ENCODE measurements at regions not wholly inside any gene's neighbourhood (a gene's known extent, or its start where the extent isn't known, plus 50 kb on each side); places are given as distances from the start of the nearest gene placed in this dataset.
"Not testable (repeated sequence)": the region's sequence is repeated elsewhere in the genome, so short reads cannot be mapped to it uniquely, and the experiment has no call there.

DNA sequence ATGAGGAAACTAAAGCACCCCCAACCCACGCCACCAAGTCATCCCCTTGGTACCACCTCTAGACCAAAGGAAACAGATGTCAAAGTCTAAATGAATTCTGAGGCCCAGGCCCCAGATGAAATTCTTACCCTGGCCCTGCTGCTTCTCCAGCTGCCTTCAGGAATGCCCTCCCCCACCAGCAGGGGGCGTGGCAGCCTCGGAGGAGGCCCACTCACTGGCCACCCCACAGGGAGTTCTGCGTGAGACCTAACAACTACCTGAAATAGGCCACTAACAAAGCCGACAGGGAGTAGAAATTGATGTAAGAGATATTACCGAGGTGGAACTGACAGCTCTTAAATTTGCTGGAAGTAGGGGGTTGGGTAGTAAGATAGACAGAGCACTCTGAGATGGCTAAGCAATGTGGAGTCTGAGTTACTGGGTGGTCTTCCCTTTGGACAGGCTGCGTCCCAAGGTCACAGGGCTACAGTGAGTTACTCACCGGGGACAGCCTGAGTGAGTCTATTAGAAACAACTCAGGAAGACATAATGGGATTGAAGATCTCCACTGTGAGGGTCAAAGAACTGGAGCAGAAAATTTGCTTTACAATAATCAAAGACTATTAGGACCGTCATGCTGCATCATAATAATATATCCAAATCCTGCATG lies 240.7 kb downstream of the SHOX2 start:
- Mint-ChIP-seq H3K9me3 (no peaks in the 10 kb centered on the region), H3K27ac (no peak overlapping the region), H3K4me3 (ENCODE audit: low read depth) (no peak overlapping the region), H3K36me3 (ENCODE audit: low read depth) (no peaks in the 10 kb centered on the region), H3K4me1 (ENCODE audit: low read depth) (no peaks in the 10 kb centered on the region), H3K27me3 (ENCODE audit: low read depth) (no peaks in the 10 kb centered on the region)
- DNase-seq (ENCODE audit: low spot score): peak; percentile 9
- intact Hi-C loops (cut with micrococcal nuclease): loop anchor here (2.0 to 10.0 kb wide), 3 partner anchors 449 to 667 kb away; no protein-coding TSS in a partner anchor

DNA sequence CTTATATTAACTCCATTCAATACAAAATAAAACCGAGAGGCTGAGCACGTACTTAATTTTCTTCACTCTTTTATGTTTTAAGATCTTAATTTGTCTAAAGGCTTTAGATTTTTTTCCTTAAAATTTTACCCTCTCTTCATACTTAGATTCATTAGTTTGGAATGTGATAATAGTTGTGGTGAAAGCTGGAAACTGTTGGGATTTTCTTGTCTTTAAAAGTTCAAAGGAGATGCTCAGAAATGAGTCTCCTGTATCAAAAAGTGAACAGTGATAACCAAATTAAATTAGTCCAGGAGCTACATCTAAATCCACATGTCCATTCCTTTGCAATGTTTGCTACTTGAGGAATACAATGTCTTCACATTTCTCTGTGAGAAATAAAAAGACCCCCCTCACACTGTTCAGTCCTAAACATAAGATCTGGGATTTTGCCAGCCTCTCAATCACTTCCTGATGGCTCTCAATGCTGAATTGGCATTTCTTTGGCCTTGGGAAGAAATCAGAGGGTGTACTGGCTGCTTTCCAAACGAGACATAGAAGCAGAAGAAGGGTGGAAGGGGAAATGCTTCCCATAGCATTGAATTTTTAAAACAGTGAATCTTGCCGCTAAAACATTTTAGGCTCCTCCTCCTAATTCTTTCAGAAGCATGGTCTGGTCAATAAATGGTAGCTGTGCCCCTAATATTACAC lies 245.0 kb downstream of the SHOX2 start:
- Mint-ChIP-seq H3K4me1 (ENCODE audit: low read depth) (no peaks in the 10 kb centered on the region), H3K4me3 (ENCODE audit: low read depth) (no peak overlapping the region), H3K27ac (no peak overlapping the region), H3K36me3 (ENCODE audit: low read depth) (no peaks in the 10 kb centered on the region), H3K27me3 (ENCODE audit: low read depth) (no peaks in the 10 kb centered on the region), H3K9me3 (no peaks in the 10 kb centered on the region)
- intact Hi-C loops (cut with micrococcal nuclease): loop anchor here (10.0 kb wide), 2 partner anchors 454 to 574 kb away; no protein-coding TSS in a partner anchor
- DNase-seq (ENCODE audit: low spot score): no peak

DNA sequence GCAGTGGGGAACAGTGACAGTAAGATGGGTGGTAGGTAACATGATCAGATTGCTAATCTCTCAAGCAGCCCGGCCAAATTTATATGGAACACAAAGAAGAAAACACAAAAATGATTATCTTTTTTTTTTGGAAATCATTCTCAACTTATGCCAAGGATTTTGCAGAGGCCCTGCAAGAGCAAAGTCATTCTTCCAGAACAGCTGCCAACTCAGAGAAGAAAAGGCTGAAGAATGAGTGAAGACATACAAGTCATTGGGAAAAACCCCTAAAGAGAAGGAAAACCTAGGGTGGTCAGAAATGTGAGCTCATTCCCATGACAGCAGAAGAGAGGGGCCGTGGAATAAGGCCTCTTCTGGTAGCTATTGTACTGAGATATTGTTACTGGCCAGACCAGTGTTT lies 246.7 kb downstream of the SHOX2 start:
- Mint-ChIP-seq H3K4me1 (ENCODE audit: low read depth) (no peaks in the 10 kb centered on the region), H3K27ac (no peak overlapping the region), H3K4me3 (ENCODE audit: low read depth) (no peak overlapping the region), H3K36me3 (ENCODE audit: low read depth) (no peaks in the 10 kb centered on the region), H3K9me3 (no peaks in the 10 kb centered on the region), H3K27me3 (ENCODE audit: low read depth) (no peaks in the 10 kb centered on the region)
- no peak for DNase-seq (ENCODE audit: low spot score)
- intact Hi-C loops (cut with micrococcal nuclease): no loop called here

DNA sequence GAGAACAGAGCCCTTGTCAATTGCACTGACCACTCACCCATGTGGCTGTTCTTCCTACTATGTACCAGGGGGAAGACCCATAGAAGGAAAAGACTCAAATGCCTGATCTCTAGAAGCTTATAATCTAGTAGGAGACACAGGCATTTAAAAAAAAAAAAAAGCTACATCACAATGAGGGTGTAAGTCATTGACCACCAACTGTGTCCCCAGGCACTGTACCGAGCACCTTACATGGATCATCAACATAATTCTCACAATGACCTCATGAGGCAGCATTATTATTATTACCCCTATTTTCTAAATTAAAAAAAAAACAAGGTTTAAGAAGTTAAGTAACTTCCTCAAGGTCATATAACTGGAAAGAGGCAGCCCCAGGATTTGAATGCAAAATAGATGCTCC lies 247.4 kb downstream of the SHOX2 start:
- no peaks in the 10 kb centered on the region for H3K4me1 Mint-ChIP-seq (ENCODE audit: low read depth)
- H3K36me3 Mint-ChIP-seq (ENCODE audit: low read depth): no peaks in the 10 kb centered on the region
- no peak overlapping the region for H3K27ac Mint-ChIP-seq
- H3K4me3 Mint-ChIP-seq (ENCODE audit: low read depth): no peak overlapping the region
- intact Hi-C loops (cut with micrococcal nuclease): no loop called here
- no peaks in the 10 kb centered on the region for H3K27me3 Mint-ChIP-seq (ENCODE audit: low read depth)
- no peaks in the 10 kb centered on the region for H3K9me3 Mint-ChIP-seq
- no peak for DNase-seq (ENCODE audit: low spot score)

DNA sequence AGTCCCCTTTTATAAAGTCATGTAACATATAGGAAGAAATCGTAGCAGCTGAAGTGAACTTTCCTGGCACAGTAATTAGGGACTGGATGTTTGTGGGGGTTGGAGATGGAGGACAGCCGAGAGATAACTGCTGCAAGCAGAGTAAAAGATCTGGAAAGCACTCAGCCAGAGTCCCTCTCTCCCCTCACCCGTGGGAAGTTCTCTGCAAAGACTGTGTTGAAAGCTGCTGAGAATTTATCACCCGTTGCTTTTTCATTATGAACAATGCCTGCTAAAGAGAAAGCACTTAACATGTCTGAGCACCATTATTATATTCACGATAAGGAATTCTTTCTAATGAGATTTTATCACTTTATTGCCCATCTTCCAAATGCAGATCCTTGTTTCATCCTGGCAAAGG lies 248.8 kb downstream of the SHOX2 start:
- no peaks in the 10 kb centered on the region for H3K4me1 Mint-ChIP-seq (ENCODE audit: low read depth)
- no peaks in the 10 kb centered on the region for H3K27me3 Mint-ChIP-seq (ENCODE audit: low read depth)
- intact Hi-C loops (cut with micrococcal nuclease): no loop called here
- no peaks in the 10 kb centered on the region for H3K36me3 Mint-ChIP-seq (ENCODE audit: low read depth)
- H3K4me3 Mint-ChIP-seq (ENCODE audit: low read depth): no peak overlapping the region
- no peak for DNase-seq (ENCODE audit: low spot score)
- no peak overlapping the region for H3K27ac Mint-ChIP-seq
- no peaks in the 10 kb centered on the region for H3K9me3 Mint-ChIP-seq

DNA sequence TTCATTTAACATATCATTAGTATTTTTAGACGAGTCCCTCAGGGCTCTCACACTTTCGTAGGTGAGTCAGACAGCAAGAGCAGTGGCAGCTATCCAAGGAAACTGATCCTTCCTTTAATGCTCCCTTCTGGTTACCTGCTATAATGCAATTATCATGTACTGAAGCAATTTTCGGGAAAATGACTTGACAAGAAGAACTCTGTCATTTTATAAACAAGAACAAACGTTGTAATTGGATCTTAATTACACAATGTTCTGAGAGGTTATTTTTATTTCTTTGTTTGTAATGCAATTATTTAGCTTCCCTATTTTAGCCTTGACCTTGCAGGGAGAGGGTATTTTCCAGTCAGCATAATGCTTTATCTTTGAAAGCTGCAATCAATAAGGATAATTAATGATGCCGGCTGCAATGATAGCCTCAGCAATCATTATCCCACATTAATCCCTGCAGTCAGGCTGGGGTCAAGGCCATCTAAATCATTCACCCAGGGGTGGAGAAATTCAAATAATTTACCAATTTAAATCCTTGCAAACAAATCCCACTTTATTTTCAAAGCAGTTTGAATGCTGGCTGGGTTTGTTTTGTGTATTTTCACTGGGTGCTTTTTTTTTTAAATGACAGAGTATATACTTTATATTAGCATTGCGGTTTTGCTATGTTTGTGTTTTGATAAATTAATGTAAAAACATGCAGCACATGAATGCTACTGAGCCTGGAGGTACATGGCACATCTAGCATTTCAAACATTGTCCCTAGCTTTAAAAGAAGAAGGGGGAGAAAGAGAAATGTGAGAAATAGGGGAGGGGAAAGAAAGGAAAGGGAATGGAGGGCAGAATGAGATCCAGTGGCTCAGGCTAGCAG lies 249.9 kb downstream of the SHOX2 start:
- H3K4me3 Mint-ChIP-seq (ENCODE audit: low read depth): no peak overlapping the region
- intact Hi-C loops (cut with micrococcal nuclease): no loop called here
- H3K9me3 Mint-ChIP-seq: no peaks in the 10 kb centered on the region
- no peaks in the 10 kb centered on the region for H3K36me3 Mint-ChIP-seq (ENCODE audit: low read depth)
- no peaks in the 10 kb centered on the region for H3K27me3 Mint-ChIP-seq (ENCODE audit: low read depth)
- H3K4me1 Mint-ChIP-seq (ENCODE audit: low read depth): no peaks in the 10 kb centered on the region
- H3K27ac Mint-ChIP-seq: no peak overlapping the region
- DNase-seq (ENCODE audit: low spot score): no peak

DNA sequence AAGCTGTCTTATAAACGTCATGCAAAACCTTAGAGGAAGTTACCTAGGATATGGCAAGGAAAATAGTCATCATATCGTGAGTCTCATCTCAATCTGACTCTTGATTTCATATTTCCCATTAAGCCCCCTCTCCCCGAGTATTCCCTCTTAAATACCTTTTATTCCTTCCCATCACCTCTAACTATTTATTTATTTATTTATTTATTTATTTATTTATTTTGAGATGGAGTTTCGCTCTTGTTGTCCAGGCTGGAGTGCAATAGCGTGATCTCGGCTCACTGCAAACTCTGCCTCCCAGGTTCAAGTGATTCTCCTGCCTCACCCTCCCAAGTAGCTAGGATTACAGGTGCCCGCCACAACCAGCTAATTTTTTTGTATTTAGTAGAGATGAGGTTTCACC lies 260.4 kb downstream of the SHOX2 start:
- H3K4me1 Mint-ChIP-seq (ENCODE audit: low read depth); H3K36me3 Mint-ChIP-seq (ENCODE audit: low read depth); DNase-seq (ENCODE audit: low spot score); H3K27me3 Mint-ChIP-seq (ENCODE audit: low read depth); H3K4me3 Mint-ChIP-seq (ENCODE audit: low read depth); intact Hi-C loops (cut with micrococcal nuclease); H3K27ac Mint-ChIP-seq; H3K9me3 Mint-ChIP-seq: not testable (repeated sequence)

DNA sequence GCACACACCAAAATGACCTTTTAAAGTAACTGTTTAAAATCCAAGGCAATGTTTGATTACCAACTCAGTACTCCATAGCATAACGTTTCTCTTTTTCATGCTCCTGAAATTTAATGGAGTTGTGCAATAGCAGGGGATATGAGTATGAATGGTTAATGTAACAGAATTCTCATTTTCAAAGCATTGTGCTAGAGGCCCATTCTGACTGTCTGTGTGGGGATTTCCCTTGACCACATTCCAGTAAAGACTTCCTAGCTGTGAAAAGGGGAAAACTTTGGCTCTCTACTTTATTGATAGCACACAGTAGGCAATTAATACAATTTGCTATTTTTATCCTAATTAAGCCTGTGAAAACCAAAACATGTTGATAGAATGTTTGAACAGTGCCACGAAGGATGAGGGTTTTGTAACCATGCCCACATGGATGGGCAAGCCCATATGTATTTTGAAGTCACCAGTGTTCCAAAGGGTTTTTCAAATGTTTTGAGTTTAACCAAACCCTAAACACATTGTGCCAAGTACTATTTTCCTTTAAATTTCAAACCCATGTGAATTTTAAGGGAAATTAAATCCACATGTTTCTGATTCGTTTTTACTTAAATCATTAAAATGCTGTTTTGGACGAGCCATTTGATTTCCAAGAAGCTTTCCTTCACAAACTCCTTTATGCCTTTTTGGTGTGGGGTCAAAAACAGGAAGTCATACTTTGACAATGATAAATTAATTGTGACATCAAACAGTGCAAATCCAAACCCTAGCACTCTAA lies 261.2 kb downstream of the SHOX2 start:
- no peak overlapping the region for H3K4me3 Mint-ChIP-seq (ENCODE audit: low read depth)
- no peak for DNase-seq (ENCODE audit: low spot score)
- no peaks in the 10 kb centered on the region for H3K36me3 Mint-ChIP-seq (ENCODE audit: low read depth)
- H3K4me1 Mint-ChIP-seq (ENCODE audit: low read depth): no peaks in the 10 kb centered on the region
- no peaks in the 10 kb centered on the region for H3K9me3 Mint-ChIP-seq
- H3K27ac Mint-ChIP-seq: no peak overlapping the region
- intact Hi-C loops (cut with micrococcal nuclease): no loop called here
- no peaks in the 10 kb centered on the region for H3K27me3 Mint-ChIP-seq (ENCODE audit: low read depth)

DNA sequence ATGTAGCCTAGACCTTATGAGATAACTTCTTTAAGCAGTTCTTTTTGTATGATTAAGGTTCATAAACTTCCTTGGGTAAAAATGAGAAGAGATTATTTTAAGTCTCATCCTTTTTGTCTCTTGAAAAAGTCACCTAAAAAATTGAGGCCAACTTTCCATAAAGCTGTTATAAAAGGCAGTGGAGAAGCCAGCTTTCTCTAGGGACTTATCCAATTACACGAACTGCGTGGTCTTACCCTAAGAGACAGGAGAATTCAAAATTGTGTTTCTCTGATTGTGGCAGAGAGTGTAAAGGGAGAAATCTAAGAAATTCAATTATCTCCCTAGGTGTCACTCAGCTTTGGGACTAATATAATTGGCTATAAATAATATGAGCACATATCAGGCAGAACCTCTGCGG lies 262.0 kb downstream of the SHOX2 start:
- no peak overlapping the region for H3K27ac Mint-ChIP-seq
- no peaks in the 10 kb centered on the region for H3K27me3 Mint-ChIP-seq (ENCODE audit: low read depth)
- intact Hi-C loops (cut with micrococcal nuclease): no loop called here
- H3K9me3 Mint-ChIP-seq: no peaks in the 10 kb centered on the region
- no peak overlapping the region for H3K4me3 Mint-ChIP-seq (ENCODE audit: low read depth)
- DNase-seq (ENCODE audit: low spot score): no peak
- H3K4me1 Mint-ChIP-seq (ENCODE audit: low read depth): no peaks in the 10 kb centered on the region
- no peaks in the 10 kb centered on the region for H3K36me3 Mint-ChIP-seq (ENCODE audit: low read depth)

DNA sequence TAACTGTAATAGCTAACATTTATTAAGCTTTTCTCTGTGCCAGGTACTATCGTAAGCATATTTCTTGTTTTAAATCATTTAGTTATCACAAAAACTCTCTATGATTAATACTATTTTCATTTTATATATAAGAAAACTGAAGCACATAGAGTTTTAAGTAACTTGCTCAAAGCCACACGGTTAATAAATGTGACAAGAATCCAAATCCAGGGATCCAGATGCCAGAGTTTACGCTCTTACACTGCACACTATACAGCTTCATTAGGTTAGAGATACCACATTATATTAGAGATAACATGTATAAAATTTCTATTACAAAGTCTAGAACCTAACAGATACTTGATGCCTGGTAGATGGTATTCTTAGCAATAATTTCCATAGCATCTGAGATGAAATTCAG lies 265.2 kb downstream of the SHOX2 start:
- Mint-ChIP-seq H3K27ac (no peak overlapping the region), H3K36me3 (ENCODE audit: low read depth) (no peaks in the 10 kb centered on the region), H3K4me1 (ENCODE audit: low read depth) (no peaks in the 10 kb centered on the region), H3K4me3 (ENCODE audit: low read depth) (no peak overlapping the region), H3K27me3 (ENCODE audit: low read depth) (no peaks in the 10 kb centered on the region), H3K9me3 (no peaks in the 10 kb centered on the region)
- no peak for DNase-seq (ENCODE audit: low spot score)
- intact Hi-C loops (cut with micrococcal nuclease): no loop called here

DNA sequence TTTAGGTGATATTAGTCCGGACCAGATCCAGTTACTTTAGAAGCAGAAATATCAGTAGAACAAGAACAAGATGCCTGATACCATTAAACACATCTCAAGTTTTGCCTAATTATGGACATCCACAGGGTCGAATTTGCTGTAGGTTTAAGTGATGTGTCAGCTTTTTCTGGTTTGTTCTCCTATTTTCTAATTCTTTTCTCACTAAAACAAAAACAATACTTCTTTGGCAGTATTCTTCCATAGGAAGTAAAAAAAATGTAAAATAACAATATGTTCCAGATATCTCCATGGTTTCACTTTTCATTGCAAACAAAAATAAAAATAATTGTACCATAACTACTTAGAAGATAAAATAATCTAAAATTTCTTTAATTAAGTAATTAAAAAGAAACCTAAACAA lies 265.7 kb downstream of the SHOX2 start:
- H3K36me3 Mint-ChIP-seq (ENCODE audit: low read depth): no peaks in the 10 kb centered on the region
- no peaks in the 10 kb centered on the region for H3K4me1 Mint-ChIP-seq (ENCODE audit: low read depth)

DNA sequence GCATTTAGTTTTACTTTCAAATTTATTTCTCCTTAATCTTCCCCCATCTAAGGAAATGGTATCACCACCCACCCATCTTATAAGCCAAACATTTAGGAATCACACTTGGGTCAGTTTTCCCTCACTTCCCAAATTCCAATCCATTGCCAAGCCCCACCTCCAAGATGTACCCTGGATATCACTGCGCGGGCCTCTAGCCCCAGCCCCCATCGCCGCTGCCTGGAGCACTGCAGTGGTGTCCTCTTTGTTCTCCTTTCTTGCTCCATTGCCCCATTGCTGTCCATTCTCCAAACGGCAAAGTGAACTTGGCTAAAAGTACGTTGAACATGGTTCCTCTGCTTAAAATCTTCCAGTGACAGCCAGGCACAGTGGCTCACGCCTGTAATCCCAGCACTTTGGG lies 267.8 kb downstream of the SHOX2 start:
- H3K36me3 Mint-ChIP-seq (ENCODE audit: low read depth): no peaks in the 10 kb centered on the region
- no peak for DNase-seq (ENCODE audit: low spot score)
- no peaks in the 10 kb centered on the region for H3K9me3 Mint-ChIP-seq
- intact Hi-C loops (cut with micrococcal nuclease): no loop called here
- no peaks in the 10 kb centered on the region for H3K4me1 Mint-ChIP-seq (ENCODE audit: low read depth)
- no peak overlapping the region for H3K4me3 Mint-ChIP-seq (ENCODE audit: low read depth)
- H3K27me3 Mint-ChIP-seq (ENCODE audit: low read depth): no peaks in the 10 kb centered on the region
- no peak overlapping the region for H3K27ac Mint-ChIP-seq

More for the DNA sequence above, 265.7 kb downstream of the SHOX2 start:
- DNase-seq (ENCODE audit: low spot score): no peak
- Mint-ChIP-seq H3K9me3 (no peaks in the 10 kb centered on the region), H3K4me3 (ENCODE audit: low read depth) (no peak overlapping the region), H3K27ac (no peak overlapping the region), H3K27me3 (ENCODE audit: low read depth) (no peaks in the 10 kb centered on the region)
- intact Hi-C loops (cut with micrococcal nuclease): no loop called here
